ENCODE measurements at regions not wholly inside any gene's neighbourhood (a gene's known extent, or its start where the extent isn't known, plus 50 kb on each side); places are given as distances from the start of the nearest gene placed in this dataset.

DNA sequence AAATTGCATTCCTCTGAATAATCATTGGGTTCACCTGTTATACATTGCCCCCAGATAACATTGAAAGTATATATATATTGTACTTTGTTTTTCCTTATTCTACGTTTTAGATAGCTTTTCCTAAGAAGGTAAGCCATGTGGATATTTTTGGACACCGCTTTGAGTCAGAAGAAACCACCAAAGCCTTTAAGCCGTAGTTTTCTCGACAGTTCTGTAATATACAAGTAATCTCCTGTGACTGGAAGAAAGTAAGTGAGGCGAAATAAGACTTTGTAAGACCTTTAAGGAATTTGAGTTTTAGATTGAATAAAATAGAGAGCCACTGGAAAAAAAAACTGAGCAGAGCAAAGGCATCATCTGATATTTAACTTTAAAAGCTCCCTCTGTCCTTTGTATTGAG is 1092.0 kb downstream of the DIPK2A start:
- TF ChIP-seq, protein P1, sequence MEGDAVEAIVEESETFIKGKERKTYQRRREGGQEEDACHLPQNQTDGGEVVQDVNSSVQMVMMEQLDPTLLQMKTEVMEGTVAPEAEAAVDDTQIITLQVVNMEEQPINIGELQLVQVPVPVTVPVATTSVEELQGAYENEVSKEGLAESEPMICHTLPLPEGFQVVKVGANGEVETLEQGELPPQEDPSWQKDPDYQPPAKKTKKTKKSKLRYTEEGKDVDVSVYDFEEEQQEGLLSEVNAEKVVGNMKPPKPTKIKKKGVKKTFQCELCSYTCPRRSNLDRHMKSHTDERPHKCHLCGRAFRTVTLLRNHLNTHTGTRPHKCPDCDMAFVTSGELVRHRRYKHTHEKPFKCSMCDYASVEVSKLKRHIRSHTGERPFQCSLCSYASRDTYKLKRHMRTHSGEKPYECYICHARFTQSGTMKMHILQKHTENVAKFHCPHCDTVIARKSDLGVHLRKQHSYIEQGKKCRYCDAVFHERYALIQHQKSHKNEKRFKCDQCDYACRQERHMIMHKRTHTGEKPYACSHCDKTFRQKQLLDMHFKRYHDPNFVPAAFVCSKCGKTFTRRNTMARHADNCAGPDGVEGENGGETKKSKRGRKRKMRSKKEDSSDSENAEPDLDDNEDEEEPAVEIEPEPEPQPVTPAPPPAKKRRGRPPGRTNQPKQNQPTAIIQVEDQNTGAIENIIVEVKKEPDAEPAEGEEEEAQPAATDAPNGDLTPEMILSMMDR (IDR thresholded peaks at IDR 0.05), result no peak
- no peak for TF ChIP-seq POLR2A (IDR thresholded peaks at IDR 0.05)
- no peak overlapping the region for H3K27ac ChIP-seq
- 86 to 90% methylated on average over 5 of the region's 5 CpGs for WGBS, 2 donors
- H3K27me3 ChIP-seq, result no peaks in the 10 kb centered on the region
- H3K4me3 ChIP-seq, result no peak overlapping the region
- H3K4me1 ChIP-seq, result no peaks in the 10 kb centered on the region
- no peaks in the 10 kb centered on the region for H3K9me3 ChIP-seq
- H3K36me3 ChIP-seq (ENCODE audit: low read depth, missing control alignments), result no peaks in the 10 kb centered on the region
- intact Hi-C loops (cut with DNase I; ENCODE audit: low total_unique reads), result no loop called here
- no peak for DNase-seq

DNA sequence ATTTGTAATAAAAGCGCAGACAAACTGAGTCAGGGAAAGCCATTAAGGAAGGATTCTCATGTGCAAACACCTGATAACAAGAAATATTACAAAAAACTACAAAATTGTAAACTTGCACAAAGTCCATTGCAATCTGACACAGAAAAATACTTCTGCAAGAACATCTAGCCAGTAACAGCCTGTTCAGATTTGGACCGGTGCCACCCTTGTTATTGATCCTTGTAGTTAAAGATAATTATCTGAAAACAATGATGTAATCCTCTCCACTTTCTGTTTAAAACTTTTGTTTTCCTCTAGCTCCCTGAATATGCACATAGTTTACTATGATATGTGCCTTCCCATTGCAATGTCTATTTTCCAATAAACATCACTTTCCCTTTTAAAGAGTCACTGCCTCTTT is 1090.2 kb downstream of the PLOD2 start:
- Histone ChIP-seq H3K4me1 (no peaks in the 10 kb centered on the region), H3K27me3 (no peaks in the 10 kb centered on the region), H3K27ac (no peak overlapping the region), H3K9me3 (no peaks in the 10 kb centered on the region), H3K36me3 (ENCODE audit: low read depth, missing control alignments) (no peaks in the 10 kb centered on the region), H3K4me3 (no peak overlapping the region)
- no peak for TF ChIP-seq POLR2A (IDR thresholded peaks at IDR 0.05)
- TF ChIP-seq, protein P1 (IDR thresholded peaks at IDR 0.05), result no peak
- intact Hi-C loops (cut with DNase I; ENCODE audit: low total_unique reads), result no loop called here
- 89 to 91% methylated on average over 2 of the region's 2 CpGs for WGBS, 2 donors
- DNase-seq, result no peak

DNA sequence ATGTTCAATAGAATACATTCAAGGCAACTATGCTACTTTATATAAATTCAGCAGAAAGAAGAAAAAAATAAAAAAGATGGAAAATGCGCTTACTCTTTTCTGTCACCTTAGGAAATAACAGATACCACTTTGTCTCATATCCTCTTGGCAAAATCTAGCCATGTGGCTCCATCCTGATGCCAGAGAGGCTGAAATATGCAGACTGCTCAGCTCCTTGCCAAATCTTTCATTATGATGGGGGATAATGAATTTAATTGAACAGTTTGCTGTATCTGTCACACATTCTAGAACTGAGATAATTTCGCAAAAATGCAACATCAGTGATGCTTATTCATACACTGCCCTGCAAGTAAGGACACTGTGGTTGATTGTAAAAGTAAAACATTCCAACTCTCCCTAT is 1081.5 kb downstream of the PLOD2 start:
- no peak overlapping the region for H3K27ac ChIP-seq
- intact Hi-C loops (cut with DNase I; ENCODE audit: low total_unique reads), result no loop called here
- no peaks in the 10 kb centered on the region for H3K36me3 ChIP-seq (ENCODE audit: low read depth, missing control alignments)
- H3K9me3 ChIP-seq, result no peaks in the 10 kb centered on the region
- no peaks in the 10 kb centered on the region for H3K4me1 ChIP-seq
- H3K27me3 ChIP-seq, result no peaks in the 10 kb centered on the region
- H3K4me3 ChIP-seq, result no peak overlapping the region
- no peak for DNase-seq
- no peak for TF ChIP-seq POLR2A (IDR thresholded peaks at IDR 0.05)
- TF ChIP-seq, protein P1 (IDR thresholded peaks at IDR 0.05), result no peak
- WGBS, 2 donors, result 81 to 85% methylated on average over 2 of the region's 2 CpGs

DNA sequence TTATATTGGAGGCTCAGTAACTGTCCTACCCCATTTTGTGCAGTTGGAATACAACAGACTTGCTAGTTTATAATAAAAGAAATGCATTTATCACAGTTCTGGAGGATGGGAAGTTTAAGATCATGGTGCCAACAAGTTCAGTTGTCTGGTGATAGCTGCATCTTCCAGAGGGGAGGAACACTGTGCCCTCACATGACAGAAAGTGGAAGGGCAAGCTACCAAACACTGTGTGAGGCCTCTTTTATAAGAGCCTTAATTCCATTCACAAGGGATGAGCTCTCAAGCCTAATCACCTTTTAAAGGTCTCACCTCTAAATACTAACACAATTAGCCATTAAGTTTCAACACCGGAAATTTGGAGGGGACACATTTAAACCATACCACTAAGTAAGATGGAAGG is 1073.9 kb downstream of the PLOD2 start:
- no peaks in the 10 kb centered on the region for H3K36me3 ChIP-seq (ENCODE audit: low read depth, missing control alignments)
- intact Hi-C loops (cut with DNase I; ENCODE audit: low total_unique reads), result no loop called here
- 95 to 100% methylated on average over 1 of the region's 1 CpG for WGBS, 2 donors
- no peak overlapping the region for H3K27ac ChIP-seq
- DNase-seq, result no peak
- H3K4me1 ChIP-seq, result no peaks in the 10 kb centered on the region
- no peak overlapping the region for H3K4me3 ChIP-seq
- H3K27me3 ChIP-seq, result no peaks in the 10 kb centered on the region
- no peak for TF ChIP-seq POLR2A (IDR thresholded peaks at IDR 0.05)
- TF ChIP-seq, protein P1 (IDR thresholded peaks at IDR 0.05), result no peak
- H3K9me3 ChIP-seq, result no peaks in the 10 kb centered on the region

DNA sequence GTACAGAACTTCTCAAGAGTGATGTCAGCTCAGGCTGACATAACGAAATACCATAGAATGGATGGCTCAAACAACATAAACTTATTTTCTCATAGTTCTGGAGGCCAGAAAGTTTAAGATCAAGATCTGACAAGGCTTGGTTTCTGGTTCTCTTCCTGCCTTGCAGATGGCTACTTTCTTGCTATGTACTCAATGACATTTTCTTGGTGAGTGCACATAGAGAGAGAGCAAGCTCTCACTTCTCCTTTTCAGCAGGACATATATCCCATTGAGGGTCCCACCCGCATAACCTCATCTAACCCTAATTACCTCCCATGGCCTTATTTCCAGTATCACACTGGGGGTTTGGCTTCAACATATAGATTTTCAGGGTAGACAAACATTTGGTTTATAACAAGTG is 1072.1 kb downstream of the PLOD2 start:
- no peak overlapping the region for H3K4me3 ChIP-seq
- H3K27me3 ChIP-seq, result no peaks in the 10 kb centered on the region
- no peak for DNase-seq
- H3K36me3 ChIP-seq (ENCODE audit: low read depth, missing control alignments), result no peaks in the 10 kb centered on the region
- no peaks in the 10 kb centered on the region for H3K4me1 ChIP-seq
- TF ChIP-seq, protein P1 (IDR thresholded peaks at IDR 0.05), result no peak
- no peak for TF ChIP-seq POLR2A (IDR thresholded peaks at IDR 0.05)
- intact Hi-C loops (cut with DNase I; ENCODE audit: low total_unique reads), result no loop called here
- no peaks in the 10 kb centered on the region for H3K9me3 ChIP-seq
- WGBS, 2 donors, result 70 to 95% methylated on average over 2 of the region's 2 CpGs
- no peak overlapping the region for H3K27ac ChIP-seq
